ENCODE measurements at regions not wholly inside any gene's neighbourhood (a gene's known extent, or its start where the extent isn't known, plus 50 kb on each side); places are given as distances from the start of the nearest gene placed in this dataset.

DNA sequence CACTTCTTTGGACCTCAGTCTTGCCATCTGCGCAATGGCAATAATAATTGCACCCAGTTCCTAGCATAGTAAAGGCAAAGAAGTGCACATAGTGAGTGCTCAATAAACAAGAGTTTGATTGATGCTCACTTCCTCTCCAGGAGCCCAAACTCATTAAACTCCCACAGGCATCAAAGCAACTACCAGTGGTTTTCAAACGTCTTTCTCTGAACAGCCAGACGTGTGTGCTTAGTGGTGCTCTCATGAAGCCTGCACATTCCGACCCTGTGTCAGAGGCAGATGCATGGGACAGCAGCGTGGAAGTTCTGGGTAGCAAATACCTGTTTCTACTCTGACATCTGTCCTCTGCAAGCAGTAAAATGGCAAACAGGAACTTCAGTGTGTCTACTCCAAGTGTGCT lies 146.3 kb upstream of the MAFB start:
- TF ChIP-seq CTCF (IDR thresholded peaks at IDR 0.05; ENCODE audit: low read depth, low read length): no peak
- H3K4me3 ChIP-seq (replicated peaks in 1 of 2; ENCODE audit: low read depth in 2 of 2, low read length in 2 of 2): no peak overlapping the region
- DNase-seq (ENCODE audit: low read depth in 2 of 2): no peak

DNA sequence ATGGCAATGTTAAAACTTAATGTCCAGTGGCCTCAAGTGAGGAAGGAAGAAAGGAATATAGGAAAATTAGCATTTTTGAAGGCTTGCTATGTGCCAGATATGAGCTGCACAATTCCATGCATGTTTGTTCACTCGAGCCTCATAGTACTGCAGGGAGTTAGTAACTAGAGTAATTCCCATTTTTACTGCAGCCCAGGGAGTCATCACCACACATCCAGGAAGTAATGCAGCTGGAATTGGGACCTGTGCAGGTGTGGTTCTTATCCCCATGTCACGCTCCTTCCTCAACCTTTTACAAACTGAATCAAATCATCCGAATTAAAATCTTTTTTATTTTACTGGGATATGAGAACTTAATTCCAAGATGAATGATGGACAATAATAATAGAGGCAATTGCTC lies 149.5 kb upstream of the MAFB start:
- no peak for TF ChIP-seq CTCF (IDR thresholded peaks at IDR 0.05; ENCODE audit: low read depth, low read length)
- no peak for DNase-seq (ENCODE audit: low read depth in 2 of 2)
- no peak overlapping the region for H3K4me3 ChIP-seq (replicated peaks in 1 of 2; ENCODE audit: low read depth in 2 of 2, low read length in 2 of 2)

DNA sequence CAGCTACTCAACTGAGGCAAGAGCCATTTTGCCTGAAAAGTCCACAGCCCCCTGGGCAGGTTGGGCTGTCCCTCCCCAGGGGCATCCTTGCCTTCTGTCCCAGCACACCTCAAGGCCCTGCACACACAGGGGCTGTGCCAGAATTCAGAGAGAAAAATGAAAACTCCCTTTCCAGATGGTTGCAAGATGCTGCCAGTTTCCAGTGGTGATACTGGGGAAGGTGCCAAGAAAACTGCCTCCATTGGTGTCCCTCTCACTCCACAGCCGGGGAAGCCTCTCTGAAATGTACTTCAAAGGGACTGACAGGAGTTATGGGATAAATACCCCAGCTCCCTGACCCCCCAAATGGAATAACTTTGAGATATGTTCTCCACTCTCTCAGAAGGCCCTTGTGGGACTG lies 154.2 kb upstream of the MAFB start:
- DNase-seq (ENCODE audit: low read depth in 2 of 2): no peak
- H3K4me3 ChIP-seq (replicated peaks in 1 of 2; ENCODE audit: low read depth in 2 of 2, low read length in 2 of 2): no peak overlapping the region
- TF ChIP-seq CTCF (IDR thresholded peaks at IDR 0.05; ENCODE audit: low read depth, low read length): no peak

DNA sequence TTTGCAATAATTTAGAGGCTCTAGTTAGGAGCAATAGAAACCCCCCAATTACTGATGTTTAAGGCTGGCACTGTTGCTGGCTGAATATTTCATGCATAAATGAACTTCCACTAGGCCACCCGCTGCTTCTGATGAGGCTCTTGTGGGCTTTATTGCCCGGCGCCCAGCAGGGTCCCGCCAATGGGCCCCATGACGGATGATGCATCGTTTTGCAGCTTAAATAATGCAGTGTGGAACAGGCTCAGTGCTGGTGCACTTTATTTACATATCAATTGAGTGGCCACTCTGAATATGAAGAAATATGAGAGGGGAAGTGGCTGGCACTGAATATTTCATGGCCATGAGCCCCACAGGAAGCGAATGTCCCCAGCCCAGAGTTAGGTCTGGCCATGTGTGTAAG lies 155.3 kb upstream of the MAFB start:
- no peak for DNase-seq (ENCODE audit: low read depth in 2 of 2)
- H3K4me3 ChIP-seq (replicated peaks in 1 of 2; ENCODE audit: low read depth in 2 of 2, low read length in 2 of 2): no peak overlapping the region
- no peak for TF ChIP-seq CTCF (IDR thresholded peaks at IDR 0.05; ENCODE audit: low read depth, low read length)

- DNase-seq (ENCODE audit: low read depth in 2 of 2): no peak
- no peak overlapping the region for H3K4me3 ChIP-seq (replicated peaks in 1 of 2; ENCODE audit: low read depth in 2 of 2, low read length in 2 of 2)
- no peak for TF ChIP-seq CTCF (IDR thresholded peaks at IDR 0.05; ENCODE audit: low read depth, low read length)
Observed at GRCh38 chr20:40848096-40848495, 159.1 kb upstream of the MAFB start.

DNA sequence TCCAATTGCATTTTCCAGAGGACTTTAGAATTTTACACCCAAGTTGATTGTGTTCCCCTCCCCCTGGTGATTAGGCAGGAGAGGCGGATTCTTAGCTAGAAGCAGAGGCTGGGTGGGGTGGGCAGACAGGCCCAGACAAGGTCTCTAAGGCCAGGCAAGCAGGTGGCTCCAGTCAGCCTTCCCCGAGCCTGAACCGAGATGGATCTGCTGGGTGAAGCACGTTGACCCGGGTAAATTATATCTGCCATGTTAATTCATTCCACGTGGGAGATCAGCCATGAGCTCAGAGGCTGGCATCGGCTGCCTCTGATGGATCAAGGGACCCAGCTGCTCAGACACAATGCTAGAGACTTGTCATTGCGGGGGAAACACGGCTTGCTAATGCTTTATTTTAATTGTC lies 159.5 kb upstream of the MAFB start:
- no peak for DNase-seq (ENCODE audit: low read depth in 2 of 2)
- no peak for TF ChIP-seq CTCF (IDR thresholded peaks at IDR 0.05; ENCODE audit: low read depth, low read length)
- no peak overlapping the region for H3K4me3 ChIP-seq (replicated peaks in 1 of 2; ENCODE audit: low read depth in 2 of 2, low read length in 2 of 2)

- H3K4me3 ChIP-seq (replicated peaks in 1 of 2; ENCODE audit: low read depth in 2 of 2, low read length in 2 of 2): no peak overlapping the region
- DNase-seq (ENCODE audit: low read depth in 2 of 2): no peak
- TF ChIP-seq CTCF (IDR thresholded peaks at IDR 0.05; ENCODE audit: low read depth, low read length): no peak
Observed at GRCh38 chr20:40849456-40849855, 160.4 kb upstream of the MAFB start.

All from cardiac fibroblast (primary cell).